ENCODE measurements at regions not wholly inside any gene's neighbourhood (a gene's known extent, or its start where the extent isn't known, plus 50 kb on each side); places are given as distances from the start of the nearest gene placed in this dataset.

- DNase-seq (ENCODE audit: low read depth) = no peak
- no peak overlapping the region for H3K4me3 ChIP-seq (ENCODE audit: low read depth, low read length)
- TF ChIP-seq CTCF (IDR thresholded peaks at IDR 0.05; ENCODE audit: insufficient read depth, low read length) = no peak
Measured at GRCh38 chr11:76280882-76281557, 74.7 kb upstream of the WNT11 start.

- TF ChIP-seq CTCF (IDR thresholded peaks at IDR 0.05; ENCODE audit: insufficient read depth, low read length) = no peak
- no peak overlapping the region for H3K4me3 ChIP-seq (ENCODE audit: low read depth, low read length)
- no peak for DNase-seq (ENCODE audit: low read depth)
Measured at GRCh38 chr11:76280151-76280881, 74.0 kb upstream of the WNT11 start.

GRCh38 chr11:76279646-76280045 lies 73.3 kb upstream of the WNT11 start:
- H3K4me3 ChIP-seq (ENCODE audit: low read depth, low read length) = no peak overlapping the region
- TF ChIP-seq CTCF (IDR thresholded peaks at IDR 0.05; ENCODE audit: insufficient read depth, low read length) = no peak
- DNase-seq (ENCODE audit: low read depth) = no peak

GRCh38 chr11:76279038-76279437 lies 72.7 kb upstream of the WNT11 start:
- DNase-seq (ENCODE audit: low read depth) = no peak

GRCh38 chr11:76278526-76278925 lies 72.2 kb upstream of the WNT11 start:
- no peak for TF ChIP-seq CTCF (IDR thresholded peaks at IDR 0.05; ENCODE audit: insufficient read depth, low read length)
- H3K4me3 ChIP-seq (ENCODE audit: low read depth, low read length) = no peak overlapping the region
- DNase-seq (ENCODE audit: low read depth) = no peak

More at GRCh38 chr11:76279038-76279437, 72.7 kb upstream of the WNT11 start:
- no peak overlapping the region for H3K4me3 ChIP-seq (ENCODE audit: low read depth, low read length)
- no peak for TF ChIP-seq CTCF (IDR thresholded peaks at IDR 0.05; ENCODE audit: insufficient read depth, low read length)

- no peak for DNase-seq (ENCODE audit: low read depth)
- no peak overlapping the region for H3K4me3 ChIP-seq (ENCODE audit: low read depth, low read length)
- no peak for TF ChIP-seq CTCF (IDR thresholded peaks at IDR 0.05; ENCODE audit: insufficient read depth, low read length)
Measured at GRCh38 chr11:76277298-76278175, 71.2 kb upstream of the WNT11 start.

Data from fibroblast of the aortic adventitia (primary cell).